ENCODE measurements at regions not wholly inside any gene's neighbourhood (a gene's known extent, or its start where the extent isn't known, plus 50 kb on each side); places are given as distances from the start of the nearest gene placed in this dataset.

- DNase-seq: no peak
- Histone ChIP-seq H3K27me3 (no peaks in the 10 kb centered on the region), H3K27ac (no peak overlapping the region), H3K36me3 (no peaks in the 10 kb centered on the region), H3K4me3 (no peak overlapping the region), H3K4me1 (no peaks in the 10 kb centered on the region), H3K9me3 (no peaks in the 10 kb centered on the region)
- intact Hi-C loops (cut with DNase I; ENCODE audit: low total_unique reads): no loop called here
- in situ Hi-C loops (cut with MboI; ENCODE audit: low pct_ligation_motif_present in 1 of 4, low pct_unique_long_range_greater_than_20kb in 1 of 4, low sequenced_read_pairs in 3 of 4): no loop called here
- 43 to 50% methylated on average over 3 of the region's 3 CpGs for WGBS, 2 donors (ENCODE audit: low coverage in 1 of 2)
- TF ChIP-seq POLR2AphosphoS5 (IDR thresholded peaks at IDR 0.05) (no peak), POLR2A (IDR thresholded peaks at IDR 0.05) (no peak), EP300 (IDR thresholded peaks at IDR 0.05; ENCODE audit: low read depth) (no peak), CTCF (IDR thresholded peaks at IDR 0.05) (no peak)
Observed at GRCh38 chr18:67582488-67582887, 66.0 kb upstream of the DSEL start.

GRCh38 chr18:67581178-67581577 lies 64.7 kb upstream of the DSEL start:
- H3K27me3 ChIP-seq: no peaks in the 10 kb centered on the region
- WGBS, 2 donors (ENCODE audit: low coverage in 1 of 2): 76 to 87% methylated on average over 2 of the region's 2 CpGs
- DNase-seq: no peak
- H3K36me3 ChIP-seq: no peaks in the 10 kb centered on the region
- intact Hi-C loops (cut with DNase I; ENCODE audit: low total_unique reads): no loop called here
- no peak overlapping the region for H3K27ac ChIP-seq
- H3K4me1 ChIP-seq: no peaks in the 10 kb centered on the region
- no peaks in the 10 kb centered on the region for H3K9me3 ChIP-seq
- no peak overlapping the region for H3K4me3 ChIP-seq
- TF ChIP-seq POLR2AphosphoS5 (IDR thresholded peaks at IDR 0.05) (no peak), CTCF (IDR thresholded peaks at IDR 0.05) (no peak), POLR2A (IDR thresholded peaks at IDR 0.05) (no peak), EP300 (IDR thresholded peaks at IDR 0.05; ENCODE audit: low read depth) (no peak)
- in situ Hi-C loops (cut with MboI; ENCODE audit: low pct_ligation_motif_present in 1 of 4, low pct_unique_long_range_greater_than_20kb in 1 of 4, low sequenced_read_pairs in 3 of 4): no loop called here

- H3K4me1 ChIP-seq: no peaks in the 10 kb centered on the region
- no peak overlapping the region for H3K27ac ChIP-seq
- no peaks in the 10 kb centered on the region for H3K9me3 ChIP-seq
- DNase-seq: no peak
- TF ChIP-seq CTCF (IDR thresholded peaks at IDR 0.05) (no peak), POLR2A (IDR thresholded peaks at IDR 0.05) (no peak), EP300 (IDR thresholded peaks at IDR 0.05; ENCODE audit: low read depth) (no peak), POLR2AphosphoS5 (IDR thresholded peaks at IDR 0.05) (no peak)
- H3K4me3 ChIP-seq: no peak overlapping the region
- intact Hi-C loops (cut with DNase I; ENCODE audit: low total_unique reads) (no loop called here), in situ Hi-C loops (cut with MboI; ENCODE audit: low pct_ligation_motif_present in 1 of 4, low pct_unique_long_range_greater_than_20kb in 1 of 4, low sequenced_read_pairs in 3 of 4) (no loop called here)
- H3K27me3 ChIP-seq: no peaks in the 10 kb centered on the region
- no peaks in the 10 kb centered on the region for H3K36me3 ChIP-seq
Observed at GRCh38 chr18:67577386-67577785, 60.9 kb upstream of the DSEL start.

- no peak for TF ChIP-seq EP300 (IDR thresholded peaks at IDR 0.05; ENCODE audit: low read depth)
- H3K4me1 ChIP-seq: no peaks in the 10 kb centered on the region
- no peak overlapping the region for H3K27ac ChIP-seq
- H3K4me3 ChIP-seq: no peak overlapping the region
- H3K9me3 ChIP-seq: no peaks in the 10 kb centered on the region
- no peak for DNase-seq
- intact Hi-C loops (cut with DNase I; ENCODE audit: low total_unique reads) (no loop called here), in situ Hi-C loops (cut with MboI; ENCODE audit: low pct_ligation_motif_present in 1 of 4, low pct_unique_long_range_greater_than_20kb in 1 of 4, low sequenced_read_pairs in 3 of 4) (no loop called here)
- H3K36me3 ChIP-seq: no peaks in the 10 kb centered on the region
- H3K27me3 ChIP-seq: no peaks in the 10 kb centered on the region
- WGBS, 2 donors (ENCODE audit: low coverage in 1 of 2): 75 to 82% methylated on average over 1 to 3 of the region's 3 CpGs
Observed at GRCh38 chr18:67574749-67575148, 58.2 kb upstream of the DSEL start.

- Histone ChIP-seq H3K27me3 (no peaks in the 10 kb centered on the region), H3K9me3 (no peaks in the 10 kb centered on the region), H3K4me3 (no peak overlapping the region), H3K27ac (no peak overlapping the region), H3K36me3 (no peaks in the 10 kb centered on the region), H3K4me1 (no peaks in the 10 kb centered on the region)
- TF ChIP-seq POLR2A (IDR thresholded peaks at IDR 0.05) (no peak), EP300 (IDR thresholded peaks at IDR 0.05; ENCODE audit: low read depth) (no peak), POLR2AphosphoS5 (IDR thresholded peaks at IDR 0.05) (no peak), CTCF (IDR thresholded peaks at IDR 0.05) (no peak)
- 72% methylated on average over 2 of the region's 2 CpGs; no CpG with 5 or more reads in 1 of the 2 donors for WGBS, 2 donors (ENCODE audit: low coverage in 1 of 2)
- intact Hi-C loops (cut with DNase I; ENCODE audit: low total_unique reads): no loop called here
- no peak for DNase-seq
- in situ Hi-C loops (cut with MboI; ENCODE audit: low pct_ligation_motif_present in 1 of 4, low pct_unique_long_range_greater_than_20kb in 1 of 4, low sequenced_read_pairs in 3 of 4): no loop called here
Observed at GRCh38 chr18:67568166-67568565, 51.6 kb upstream of the DSEL start.
